Endothelial cell of umbilical vein (primary cell): ENCODE measurements at regions not wholly inside any gene's neighbourhood (a gene's known extent, or its start where the extent isn't known, plus 50 kb on each side); places are given as distances from the start of the nearest gene placed in this dataset.

Experiments
- TF ChIP-seq, protein P1 (sequence below), 2 donors: IDR thresholded peaks; 1 replicate in 1 of 2; 2 replicates in 1 of 2; pipeline ENCODE4 v1.5.1; 2011; ENCODE audit warnings: low read length in 2 of 2, mild to moderate bottlenecking in 2 of 2, moderate library complexity in 2 of 2, control low read depth in 1 of 2, inconsistent platforms in 1 of 2, low read depth in 1 of 2; ENCODE audit not compliant: insufficient read depth in 1 of 2; ENCODE audit errors: extremely low read depth in 1 of 2
- TF ChIP-seq, protein P2 (sequence below): IDR thresholded peaks from 2 replicates; pipeline ENCODE4 v1.6.1; 2011; ENCODE audit not compliant: insufficient read depth, insufficient read length

GRCh38 chr3:150232992-150233451 lies 175.1 kb upstream of the TSC22D2 start:
- TF ChIP-seq, protein P1, sequence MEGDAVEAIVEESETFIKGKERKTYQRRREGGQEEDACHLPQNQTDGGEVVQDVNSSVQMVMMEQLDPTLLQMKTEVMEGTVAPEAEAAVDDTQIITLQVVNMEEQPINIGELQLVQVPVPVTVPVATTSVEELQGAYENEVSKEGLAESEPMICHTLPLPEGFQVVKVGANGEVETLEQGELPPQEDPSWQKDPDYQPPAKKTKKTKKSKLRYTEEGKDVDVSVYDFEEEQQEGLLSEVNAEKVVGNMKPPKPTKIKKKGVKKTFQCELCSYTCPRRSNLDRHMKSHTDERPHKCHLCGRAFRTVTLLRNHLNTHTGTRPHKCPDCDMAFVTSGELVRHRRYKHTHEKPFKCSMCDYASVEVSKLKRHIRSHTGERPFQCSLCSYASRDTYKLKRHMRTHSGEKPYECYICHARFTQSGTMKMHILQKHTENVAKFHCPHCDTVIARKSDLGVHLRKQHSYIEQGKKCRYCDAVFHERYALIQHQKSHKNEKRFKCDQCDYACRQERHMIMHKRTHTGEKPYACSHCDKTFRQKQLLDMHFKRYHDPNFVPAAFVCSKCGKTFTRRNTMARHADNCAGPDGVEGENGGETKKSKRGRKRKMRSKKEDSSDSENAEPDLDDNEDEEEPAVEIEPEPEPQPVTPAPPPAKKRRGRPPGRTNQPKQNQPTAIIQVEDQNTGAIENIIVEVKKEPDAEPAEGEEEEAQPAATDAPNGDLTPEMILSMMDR (IDR thresholded peaks at IDR 0.05; ENCODE audit: extremely low read depth in 1 of 2, insufficient read depth in 1 of 2, low read depth in 1 of 2, low read length in 2 of 2), result no peak
- TF ChIP-seq, protein P2, sequence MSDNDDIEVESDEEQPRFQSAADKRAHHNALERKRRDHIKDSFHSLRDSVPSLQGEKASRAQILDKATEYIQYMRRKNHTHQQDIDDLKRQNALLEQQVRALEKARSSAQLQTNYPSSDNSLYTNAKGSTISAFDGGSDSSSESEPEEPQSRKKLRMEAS, result no peak
